ENCODE measurements at regions not wholly inside any gene's neighbourhood (a gene's known extent, or its start where the extent isn't known, plus 50 kb on each side); places are given as distances from the start of the nearest gene placed in this dataset.

GRCh38 chr1:208921259-208921658 is 662.3 kb upstream of the CAMK1G start:
- no peak for FAIRE-seq
- no peak for DNase-seq
- no peak for TF ChIP-seq CTCF (IDR thresholded peaks at IDR 0.05; ENCODE audit: borderline replicate concordance, extremely low read depth, insufficient read depth)
- Histone ChIP-seq H3K4me1 (ENCODE audit: control insufficient read depth in 2 of 3, insufficient read depth in 2 of 3, low read depth in 1 of 3, low read length in 3 of 3) (no peaks in the 10 kb centered on the region), H3K27ac (ENCODE audit: low read depth in 2 of 2, low read length in 2 of 2) (no peak overlapping the region), H3K27me3 (ENCODE audit: control insufficient read depth, insufficient read depth, low read length) (no peaks in the 10 kb centered on the region), H3K36me3 (ENCODE audit: control insufficient read depth in 2 of 3, insufficient read depth in 3 of 3, low read length in 3 of 3) (no peaks in the 10 kb centered on the region), H3K9ac (ENCODE audit: low read length in 3 of 3) (no peak overlapping the region), H3K9me3 (ENCODE audit: control insufficient read depth in 2 of 3, insufficient read depth in 1 of 3, low read length in 3 of 3) (no peaks in the 10 kb centered on the region), H3K4me3 (ENCODE audit: low read length in 3 of 3) (no peak overlapping the region)
- intact Hi-C loops (cut with DNase I) = no loop called here

- no peak for TF ChIP-seq CTCF (IDR thresholded peaks at IDR 0.05; ENCODE audit: borderline replicate concordance, extremely low read depth, insufficient read depth)
- Histone ChIP-seq H3K9ac (ENCODE audit: low read length in 3 of 3) (no peak overlapping the region), H3K27ac (ENCODE audit: low read depth in 2 of 2, low read length in 2 of 2) (no peak overlapping the region), H3K27me3 (ENCODE audit: control insufficient read depth, insufficient read depth, low read length) (no peaks in the 10 kb centered on the region), H3K4me3 (ENCODE audit: low read length in 3 of 3) (no peak overlapping the region), H3K4me1 (ENCODE audit: control insufficient read depth in 2 of 3, insufficient read depth in 2 of 3, low read depth in 1 of 3, low read length in 3 of 3) (no peaks in the 10 kb centered on the region), H3K9me3 (ENCODE audit: control insufficient read depth in 2 of 3, insufficient read depth in 1 of 3, low read length in 3 of 3) (no peaks in the 10 kb centered on the region), H3K36me3 (ENCODE audit: control insufficient read depth in 2 of 3, insufficient read depth in 3 of 3, low read length in 3 of 3) (no peaks in the 10 kb centered on the region)
- intact Hi-C loops (cut with DNase I) = no loop called here
- FAIRE-seq (no peak), DNase-seq (no peak)
Measured at GRCh38 chr1:208923456-208923855, 660.1 kb upstream of the CAMK1G start.

GRCh38 chr1:208923946-208924720 is 659.4 kb upstream of the CAMK1G start:
- Histone ChIP-seq H3K36me3 (ENCODE audit: control insufficient read depth in 2 of 3, insufficient read depth in 3 of 3, low read length in 3 of 3) (no peaks in the 10 kb centered on the region), H3K27ac (ENCODE audit: low read depth in 2 of 2, low read length in 2 of 2) (no peak overlapping the region), H3K9me3 (ENCODE audit: control insufficient read depth in 2 of 3, insufficient read depth in 1 of 3, low read length in 3 of 3) (no peaks in the 10 kb centered on the region), H3K9ac (ENCODE audit: low read length in 3 of 3) (no peak overlapping the region), H3K27me3 (ENCODE audit: control insufficient read depth, insufficient read depth, low read length) (no peaks in the 10 kb centered on the region), H3K4me3 (ENCODE audit: low read length in 3 of 3) (no peak overlapping the region), H3K4me1 (ENCODE audit: control insufficient read depth in 2 of 3, insufficient read depth in 2 of 3, low read depth in 1 of 3, low read length in 3 of 3) (no peaks in the 10 kb centered on the region)
- intact Hi-C loops (cut with DNase I) = no loop called here
- DNase-seq (peak in 2 of 5 donors; percentile 40 to 51), FAIRE-seq (no peak)
- no peak for TF ChIP-seq CTCF (IDR thresholded peaks at IDR 0.05; ENCODE audit: borderline replicate concordance, extremely low read depth, insufficient read depth)
